Breast epithelium (tissue), 3 donors: ENCODE measurements at regions not wholly inside any gene's neighbourhood (a gene's known extent, or its start where the extent isn't known, plus 50 kb on each side); places are given as distances from the start of the nearest gene placed in this dataset.

Source experiments
- POLR2A ChIP-seq: fragments of 450-650 bp; IDR thresholded peaks from one replicate; pipeline ENCODE4 v1.6.1; 2016; ENCODE audit warnings: antibody characterized with exemption, mild to moderate bottlenecking, moderate library complexity
- POLR2AphosphoS5 ChIP-seq, 3 donors: sonication (generic); formaldehyde crosslinking; IDR thresholded peaks; one replicate each; pipeline ENCODE4 v1.6.1; 2017; ENCODE audit warnings: antibody characterized with exemption in 3 of 3

DNA sequence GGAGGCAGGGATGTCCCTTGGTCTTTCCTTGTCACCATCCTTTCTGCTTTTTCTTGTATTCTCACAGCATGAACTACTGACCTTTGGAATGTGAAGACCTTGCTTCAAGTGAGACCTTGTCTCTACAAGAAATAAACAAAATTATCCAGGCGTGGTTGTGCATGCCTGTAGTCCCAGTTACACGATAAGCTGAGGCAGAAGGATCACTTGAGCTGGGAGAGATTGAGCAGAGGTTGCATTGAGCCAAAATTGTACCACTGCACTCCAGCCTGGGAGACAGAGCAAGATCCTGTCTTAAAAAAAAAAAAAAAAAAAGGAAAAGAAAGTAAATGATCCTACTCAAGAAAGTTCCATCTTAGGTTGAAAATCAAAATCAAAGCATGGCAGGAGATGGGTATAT, 173.7 kb downstream of the IRS1 start:
- TF ChIP-seq POLR2AphosphoS5 (IDR thresholded peaks at IDR 0.05), result no peak
- TF ChIP-seq POLR2A, result no peak
